Mesendoderm (in vitro differentiated cells): ENCODE measurements at regions not wholly inside any gene's neighbourhood (a gene's known extent, or its start where the extent isn't known, plus 50 kb on each side); places are given as distances from the start of the nearest gene placed in this dataset.

Experiments used
- DNase-seq: peaks from one replicate; pipeline ENCODE4 v3.0.0; 2013
- H2AK5ac ChIP-seq: 2 replicates; pipeline ENCODE4 v1.6.1; 2013; ENCODE audit warnings: low read length, inconsistent platforms
- H2BK120ac ChIP-seq: 2 replicates; pipeline ENCODE4 v1.6.1; 2013; ENCODE audit warnings: low read depth, mild to moderate bottlenecking, low read length, moderate library complexity, mixed read lengths
- H2BK15ac ChIP-seq: replicated peaks from 2 replicates; pipeline ENCODE4 v1.6.1; 2013; ENCODE audit warnings: low read depth, mild to moderate bottlenecking, moderate library complexity
- H2BK5ac ChIP-seq: 2 replicates; pipeline ENCODE4 v1.6.1; 2013; ENCODE audit warnings: low read length, inconsistent platforms
- H3K18ac ChIP-seq: 2 replicates; pipeline ENCODE4 v1.6.1; 2013; ENCODE audit warnings: mild to moderate bottlenecking, low read length, mixed read lengths
- H3K23ac ChIP-seq: one replicate; pipeline ENCODE4 v1.6.1; 2013; ENCODE audit warnings: low read length
- H3K27ac ChIP-seq: 2 replicates; pipeline ENCODE4 v1.5.1; 2013; ENCODE audit warnings: low read depth, mild to moderate bottlenecking, inconsistent platforms, low read length, moderate library complexity
- H3K27me3 ChIP-seq: 2 replicates; pipeline ENCODE4 v1.6.1; 2013; ENCODE audit warnings: low read length, control low read depth, mild to moderate bottlenecking, inconsistent platforms; ENCODE audit not compliant: insufficient read depth, poor library complexity
- H3K36me3 ChIP-seq: 2 replicates; pipeline ENCODE4 v1.6.1; 2013; ENCODE audit warnings: low read length, inconsistent platforms; ENCODE audit not compliant: control insufficient read depth, insufficient read depth
- H3K4ac ChIP-seq: one replicate; pipeline ENCODE4 v1.6.1; 2013; ENCODE audit warnings: low read depth, mild to moderate bottlenecking, low read length, moderate library complexity
- H3K4me1 ChIP-seq: 2 replicates; pipeline ENCODE4 v1.6.1; 2013; ENCODE audit warnings: low read depth, low read length, inconsistent platforms; ENCODE audit not compliant: control insufficient read depth
- H3K4me2 ChIP-seq: 2 replicates; pipeline ENCODE4 v1.6.1; 2013; ENCODE audit warnings: low read length
- H3K4me3 ChIP-seq: 2 replicates; pipeline ENCODE4 v1.5.1; 2013; ENCODE audit warnings: mild to moderate bottlenecking, low read length
- H3K56ac ChIP-seq: one replicate; pipeline ENCODE4 v1.6.1; 2013; ENCODE audit warnings: low read length
- H3K79me1 ChIP-seq: 2 replicates; pipeline ENCODE4 v1.6.1; 2013; ENCODE audit warnings: low read length, inconsistent platforms
- H3K79me2 ChIP-seq: 2 replicates; pipeline ENCODE4 v1.6.1; 2013; ENCODE audit warnings: mild to moderate bottlenecking, low read length; ENCODE audit not compliant: control insufficient read depth, insufficient read depth
- H3K9ac ChIP-seq: 2 replicates; pipeline ENCODE4 v1.6.1; 2013; ENCODE audit warnings: low read length, inconsistent platforms
- H4K5ac ChIP-seq: one replicate; pipeline ENCODE4 v1.6.1; 2013; ENCODE audit warnings: low read length
- H4K8ac ChIP-seq: one replicate; pipeline ENCODE4 v1.6.1; 2013; ENCODE audit warnings: low read depth, mild to moderate bottlenecking, control low read depth, low read length, moderate library complexity
- WGBS: extraction: QIAGEN DNeasy Blood & Tissue Kit; methylation state at CpG from one replicate; pipeline ENCODE4 v1.1.7; 2013; ENCODE audit warnings: low lambda C conversion rate, missing lambda C conversion rate; ENCODE audit not compliant: insufficient coverage; ENCODE audit errors: extremely low coverage; 5-methylcytosine and 5-hydroxymethylcytosine counted together

DNA sequence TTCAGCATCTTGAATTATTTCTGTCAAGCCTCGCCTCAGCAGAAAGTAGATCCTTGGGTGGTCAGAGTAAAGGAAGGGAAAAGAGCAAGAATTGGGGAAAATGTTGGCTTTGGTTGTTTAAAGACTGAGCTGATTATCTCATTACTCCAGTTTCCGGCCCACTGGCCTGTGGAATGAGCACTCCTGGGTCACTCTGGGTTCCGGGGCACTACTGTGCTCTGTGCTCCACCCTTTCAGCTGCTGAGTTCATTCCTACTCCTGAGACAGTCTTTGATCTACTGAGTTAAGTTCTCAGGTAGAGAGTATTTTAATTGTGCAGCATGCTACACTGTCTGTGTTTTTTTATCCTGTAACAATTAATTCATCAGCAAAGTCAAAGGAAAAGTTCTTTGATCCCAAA lies 427.7 kb downstream of the CDH2 start:
- no peak overlapping the region for H4K8ac ChIP-seq
- H3K27ac ChIP-seq: no peak overlapping the region
- H3K18ac ChIP-seq: no peak overlapping the region
- no peak overlapping the region for H3K4me3 ChIP-seq
- no peak overlapping the region for H2AK5ac ChIP-seq
- no peak overlapping the region for H3K56ac ChIP-seq
- no CpG with 5 or more reads among the region's 3 CpGs for WGBS
- peak overlapping the region; percentile 15 for H2BK120ac ChIP-seq
- no peaks in the 10 kb centered on the region for H3K4me1 ChIP-seq
- H3K27me3 ChIP-seq: no peaks in the 10 kb centered on the region
- no peak overlapping the region for H3K9ac ChIP-seq
- H3K36me3 ChIP-seq: no peaks in the 10 kb centered on the region
- no peak overlapping the region for H3K4ac ChIP-seq
- no peak for DNase-seq
- H3K79me2 ChIP-seq: no peaks in the 10 kb centered on the region
- H3K79me1 ChIP-seq: no peaks in the 10 kb centered on the region
- H3K4me2 ChIP-seq: no peak overlapping the region
- no peak overlapping the region for H4K5ac ChIP-seq
- H3K23ac ChIP-seq: no peak overlapping the region
- H2BK15ac ChIP-seq: no peak overlapping the region
- H2BK5ac ChIP-seq: no peak overlapping the region

DNA sequence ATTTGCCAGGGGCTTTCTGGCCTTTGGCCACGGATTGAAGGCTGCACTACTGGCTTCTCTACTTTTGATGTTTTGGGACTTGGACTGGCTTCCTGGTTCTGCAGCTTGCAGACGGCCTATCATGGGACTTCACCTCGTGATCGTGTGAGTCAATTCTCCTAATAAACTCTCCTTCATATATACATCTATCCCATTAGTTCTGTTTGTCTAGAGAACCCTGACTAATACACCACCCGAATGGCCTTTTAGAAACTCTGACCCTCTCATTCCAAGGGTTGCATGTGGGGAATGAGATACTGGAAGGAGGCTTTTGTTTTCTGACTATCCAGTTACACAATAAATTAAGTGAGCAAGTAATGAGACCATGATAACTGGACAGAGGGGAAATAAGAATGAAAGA lies 430.7 kb downstream of the CDH2 start:
- no peaks in the 10 kb centered on the region for H3K36me3 ChIP-seq
- no peak overlapping the region for H3K9ac ChIP-seq
- WGBS: no CpG with 5 or more reads among the region's 5 CpGs
- no peak overlapping the region for H3K27ac ChIP-seq
- H4K5ac ChIP-seq: no peak overlapping the region
- no peak overlapping the region for H4K8ac ChIP-seq
- no peaks in the 10 kb centered on the region for H3K4me1 ChIP-seq
- H3K56ac ChIP-seq: no peak overlapping the region
- no peak overlapping the region for H3K18ac ChIP-seq
- H2BK120ac ChIP-seq: no peak overlapping the region
- DNase-seq: no peak
- no peak overlapping the region for H2AK5ac ChIP-seq
- H3K4me3 ChIP-seq: no peak overlapping the region
- no peak overlapping the region for H3K23ac ChIP-seq
- H3K79me2 ChIP-seq: no peaks in the 10 kb centered on the region
- H3K4me2 ChIP-seq: no peak overlapping the region
- no peak overlapping the region for H3K4ac ChIP-seq
- H3K27me3 ChIP-seq: no peaks in the 10 kb centered on the region
- H2BK5ac ChIP-seq: no peak overlapping the region
- no peaks in the 10 kb centered on the region for H3K79me1 ChIP-seq
- no peak overlapping the region for H2BK15ac ChIP-seq

DNA sequence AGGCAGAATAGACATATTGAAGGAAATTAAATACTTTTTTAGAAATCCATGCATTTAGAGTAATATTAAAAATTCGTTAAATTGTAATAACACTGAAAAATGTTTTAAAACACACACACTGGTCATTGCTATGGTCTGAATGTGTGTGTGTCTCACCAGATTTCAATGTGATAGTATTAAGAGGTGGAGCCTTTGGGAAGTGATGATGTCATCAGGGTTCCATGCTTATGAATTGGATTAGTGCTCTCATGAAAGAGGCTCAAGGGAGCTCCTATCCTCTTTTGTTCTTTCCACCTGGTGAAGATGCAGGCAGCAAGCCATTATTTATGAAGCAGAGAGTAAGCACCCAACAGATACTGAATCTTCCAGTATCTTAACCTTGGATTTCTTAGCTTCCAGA lies 441.8 kb downstream of the CDH2 start:
- H3K27ac ChIP-seq: no peak overlapping the region
- no peak for DNase-seq
- whole genome bisulfite sequencing: no CpG with 5 or more reads among the region's 1 CpG

DNA sequence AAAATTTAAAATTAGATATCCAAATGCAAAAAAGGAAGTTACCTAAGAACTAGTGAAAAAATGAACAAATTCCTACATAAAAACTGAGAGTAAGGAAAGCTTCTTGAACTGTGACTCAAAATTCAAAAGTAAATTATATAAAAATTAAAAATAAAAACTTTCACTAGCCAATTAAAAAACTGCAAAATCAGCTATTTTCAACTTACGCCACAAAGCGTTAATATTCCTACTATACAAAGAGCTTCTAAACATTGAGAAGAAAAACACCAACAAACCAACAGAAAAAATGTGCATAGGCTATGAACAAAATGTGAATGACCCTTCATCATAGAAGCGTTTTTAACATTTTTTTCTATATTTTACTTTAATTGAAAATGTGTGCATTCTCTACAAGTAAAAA lies 445.7 kb downstream of the CDH2 start:
- Histone ChIP-seq H2AK5ac (no peak overlapping the region), H3K23ac (no peak overlapping the region), H3K79me1 (no peaks in the 10 kb centered on the region), H2BK120ac (no peak overlapping the region), H4K5ac (no peak overlapping the region), H2BK5ac (no peak overlapping the region), H3K4me1 (no peaks in the 10 kb centered on the region), H4K8ac (no peak overlapping the region), H2BK15ac (no peak overlapping the region), H3K9ac (no peak overlapping the region), H3K4me2 (no peak overlapping the region), H3K56ac (no peak overlapping the region), H3K27me3 (no peaks in the 10 kb centered on the region), H3K4me3 (no peak overlapping the region), H3K27ac (no peak overlapping the region), H3K4ac (no peak overlapping the region), H3K36me3 (no peaks in the 10 kb centered on the region), H3K18ac (no peak overlapping the region), H3K79me2 (no peaks in the 10 kb centered on the region)
- DNase-seq: no peak
- WGBS: 100% methylated on average over 1 of the region's 3 CpGs

More for the DNA sequence above, 441.8 kb downstream of the CDH2 start:
- Histone ChIP-seq H3K23ac (no peak overlapping the region), H4K5ac (no peak overlapping the region), H3K9ac (no peak overlapping the region), H2BK15ac (no peak overlapping the region), H3K36me3 (no peaks in the 10 kb centered on the region), H4K8ac (no peak overlapping the region), H2AK5ac (no peak overlapping the region), H3K4me2 (no peak overlapping the region), H3K79me2 (no peaks in the 10 kb centered on the region), H3K4ac (no peak overlapping the region), H3K56ac (no peak overlapping the region), H2BK5ac (no peak overlapping the region), H2BK120ac (no peak overlapping the region), H3K4me1 (no peaks in the 10 kb centered on the region), H3K79me1 (no peaks in the 10 kb centered on the region), H3K27me3 (no peaks in the 10 kb centered on the region), H3K18ac (no peak overlapping the region), H3K4me3 (no peak overlapping the region)

DNA sequence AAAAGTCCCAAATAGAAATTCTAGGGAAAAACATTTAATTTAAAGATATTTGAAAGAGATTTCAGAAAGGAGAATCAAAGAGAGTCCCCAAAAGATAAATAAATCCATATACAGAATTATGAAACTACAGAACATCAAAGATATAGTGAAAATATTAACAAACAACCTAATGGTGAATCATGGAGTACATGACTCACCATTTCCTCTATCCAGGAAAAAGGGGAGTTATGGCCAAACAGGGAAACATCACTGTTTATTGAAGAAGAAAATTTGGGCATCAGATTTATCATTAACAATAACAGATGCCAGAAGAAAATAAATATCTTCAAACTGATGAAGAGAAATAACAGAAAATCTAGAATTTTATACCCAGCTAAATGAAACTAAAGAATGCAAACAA lies 448.3 kb downstream of the CDH2 start:
- no peaks in the 10 kb centered on the region for H3K4me1 ChIP-seq
- no peak overlapping the region for H3K18ac ChIP-seq
- no peak overlapping the region for H3K9ac ChIP-seq
- H3K79me1 ChIP-seq: no peaks in the 10 kb centered on the region
- no peak overlapping the region for H2BK120ac ChIP-seq
- no peaks in the 10 kb centered on the region for H3K79me2 ChIP-seq
- no peak overlapping the region for H3K4me2 ChIP-seq
- H3K4me3 ChIP-seq: no peak overlapping the region
- H3K23ac ChIP-seq: no peak overlapping the region
- no peaks in the 10 kb centered on the region for H3K36me3 ChIP-seq
- H3K4ac ChIP-seq: no peak overlapping the region
- H2AK5ac ChIP-seq: no peak overlapping the region
- no peak overlapping the region for H2BK15ac ChIP-seq
- no peak overlapping the region for H4K8ac ChIP-seq
- no peaks in the 10 kb centered on the region for H3K27me3 ChIP-seq
- no peak overlapping the region for H2BK5ac ChIP-seq
- no peak for DNase-seq
- H4K5ac ChIP-seq: no peak overlapping the region
- no peak overlapping the region for H3K27ac ChIP-seq
- no peak overlapping the region for H3K56ac ChIP-seq

DNA sequence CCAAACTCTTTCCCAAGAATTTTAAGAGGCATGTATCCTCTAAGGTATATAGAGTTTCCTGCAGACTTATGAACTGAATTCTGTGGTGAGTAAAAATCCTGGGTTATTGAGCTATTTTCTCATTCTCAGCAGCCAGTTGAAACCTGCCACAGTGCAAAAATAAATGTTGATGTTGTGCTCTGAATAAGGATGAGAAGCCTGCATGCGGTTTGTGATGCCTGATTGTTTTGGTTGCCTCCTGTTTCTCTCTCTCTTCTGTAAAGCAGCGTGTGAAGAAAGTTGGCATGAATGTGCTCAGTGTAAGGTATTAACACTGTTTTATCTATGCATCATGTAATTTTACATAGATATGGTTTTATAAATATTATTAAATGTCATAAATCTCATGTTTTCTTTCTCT lies 452.6 kb downstream of the CDH2 start:
- H3K4me1 ChIP-seq: no peaks in the 10 kb centered on the region
- H3K27me3 ChIP-seq: no peaks in the 10 kb centered on the region
- no peak overlapping the region for H3K4me3 ChIP-seq
- no peak overlapping the region for H2AK5ac ChIP-seq
- no peak overlapping the region for H3K18ac ChIP-seq
- H3K9ac ChIP-seq: no peak overlapping the region
- H2BK120ac ChIP-seq: no peak overlapping the region
- H2BK5ac ChIP-seq: no peak overlapping the region
- no peak overlapping the region for H4K5ac ChIP-seq
- H3K4me2 ChIP-seq: no peak overlapping the region
- H3K23ac ChIP-seq: no peak overlapping the region
- no CpG with 5 or more reads among the region's 2 CpGs for WGBS
- no peak overlapping the region for H2BK15ac ChIP-seq
- H3K79me1 ChIP-seq: no peaks in the 10 kb centered on the region
- no peak overlapping the region for H3K56ac ChIP-seq
- no peak for DNase-seq
- H3K4ac ChIP-seq: no peak overlapping the region
- no peak overlapping the region for H4K8ac ChIP-seq
- no peaks in the 10 kb centered on the region for H3K36me3 ChIP-seq
- no peaks in the 10 kb centered on the region for H3K79me2 ChIP-seq
- no peak overlapping the region for H3K27ac ChIP-seq
